K562 (cell line): ENCODE measurements at regions not wholly inside any gene's neighbourhood (a gene's known extent, or its start where the extent isn't known, plus 50 kb on each side); places are given as distances from the start of the nearest gene placed in this dataset.

Source experiments
- JUND ChIP-seq, 2 experiments: IDR thresholded peaks; 2 replicates in 1 of 2; 3 replicates in 1 of 2; pipeline ENCODE4 v1.6.1; 2011; ENCODE audit warnings: borderline replicate concordance in 2 of 2, low read depth in 2 of 2, low read length in 2 of 2, improper control_type of control experiment in 1 of 2, missing biosample characterization in 1 of 2, missing genetic modification characterization in 1 of 2, missing genetic modification reagents in 1 of 2
- MCM7 ChIP-seq, 2 experiments: fragments of 450-650 bp; IDR thresholded peaks; 2 replicates each; pipeline ENCODE4 v1.6.1; 2016 to 2018
- MTA1 ChIP-seq: fragments of 450-650 bp; IDR thresholded peaks from 2 replicates; pipeline ENCODE4 v1.6.1; 2017; ENCODE audit warnings: borderline replicate concordance
- NFRKB ChIP-seq: fragments of 450-650 bp; IDR thresholded peaks from 2 replicates; pipeline ENCODE4 v1.6.1; 2016; ENCODE audit warnings: low read depth
- NFXL1 ChIP-seq: fragments of 450-650 bp; formaldehyde crosslinking; IDR thresholded peaks from 2 replicates; pipeline ENCODE4 v1.4.0; 2021; ENCODE audit warnings: mild to moderate bottlenecking
- PTBP1 ChIP-seq: fragments of 200-400 bp; formaldehyde crosslinking; IDR thresholded peaks from 2 replicates; pipeline ENCODE4 v1.6.1; 2017; ENCODE audit warnings: low read depth, low read length
- YBX1 ChIP-seq: fragments of 450-650 bp; IDR thresholded peaks from 2 replicates; pipeline ENCODE4 v1.7.1; 2016; ENCODE audit warnings: mild to moderate bottlenecking
- ZBTB33 ChIP-seq: sonication (generic); formaldehyde crosslinking; IDR thresholded peaks from 2 replicates; pipeline ENCODE4 v1.8.1; 2023; ENCODE audit warnings: mild to moderate bottlenecking, missing genetic modification reagents
- ZZZ3 ChIP-seq: fragments of 450-650 bp; IDR thresholded peaks from 2 replicates; pipeline ENCODE4 v1.6.1; 2016; ENCODE audit warnings: antibody characterized with exemption, mild to moderate bottlenecking, moderate library complexity
- TF ChIP-seq, protein P1 (sequence below): sonication (generic); formaldehyde crosslinking; IDR thresholded peaks from 2 replicates; pipeline ENCODE4 v1.8.1; 2022; ENCODE audit warnings: missing genetic modification reagents

DNA sequence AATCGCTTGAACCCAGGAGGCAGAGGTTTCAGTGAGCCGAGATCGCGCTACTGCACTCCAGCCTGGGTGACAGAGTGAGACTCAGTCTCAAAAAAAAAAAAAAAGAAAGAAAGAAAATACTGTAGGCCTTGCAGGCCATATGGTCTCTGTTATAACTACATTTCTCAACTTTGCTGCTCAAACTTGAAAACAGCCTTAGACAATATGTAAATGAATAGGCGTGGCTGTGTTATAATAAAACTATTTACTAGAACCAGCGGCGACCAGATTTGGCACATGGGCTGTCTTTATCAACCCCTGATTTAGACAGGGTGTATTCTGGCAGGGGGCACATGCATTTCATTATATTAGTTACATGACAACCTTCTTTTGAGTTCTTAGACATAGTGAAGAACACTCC, 130.0 kb downstream of the C9orf152 start:
- TF ChIP-seq ZZZ3 = no peak
- TF ChIP-seq NFRKB = no peak
- TF ChIP-seq ZBTB33 = no peak
- TF ChIP-seq, protein P1, sequence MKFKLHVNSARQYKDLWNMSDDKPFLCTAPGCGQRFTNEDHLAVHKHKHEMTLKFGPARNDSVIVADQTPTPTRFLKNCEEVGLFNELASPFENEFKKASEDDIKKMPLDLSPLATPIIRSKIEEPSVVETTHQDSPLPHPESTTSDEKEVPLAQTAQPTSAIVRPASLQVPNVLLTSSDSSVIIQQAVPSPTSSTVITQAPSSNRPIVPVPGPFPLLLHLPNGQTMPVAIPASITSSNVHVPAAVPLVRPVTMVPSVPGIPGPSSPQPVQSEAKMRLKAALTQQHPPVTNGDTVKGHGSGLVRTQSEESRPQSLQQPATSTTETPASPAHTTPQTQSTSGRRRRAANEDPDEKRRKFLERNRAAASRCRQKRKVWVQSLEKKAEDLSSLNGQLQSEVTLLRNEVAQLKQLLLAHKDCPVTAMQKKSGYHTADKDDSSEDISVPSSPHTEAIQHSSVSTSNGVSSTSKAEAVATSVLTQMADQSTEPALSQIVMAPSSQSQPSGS (CRISPR knock-in tag) = no peak
- no peak for TF ChIP-seq PTBP1
- no peak for TF ChIP-seq MCM7 (IDR thresholded peaks at IDR 0.05)
- no peak for TF ChIP-seq MTA1
- TF ChIP-seq YBX1 = no peak
- no peak for TF ChIP-seq JUND (IDR thresholded peaks at IDR 0.05; ENCODE audit: borderline replicate concordance, low read depth, low read length)
- TF ChIP-seq JUND (tag; IDR thresholded peaks at IDR 0.05; ENCODE audit: borderline replicate concordance, low read depth, low read length) = no peak
- no peak for TF ChIP-seq NFXL1 (CRISPR knock-in tag)
